K562 (cell line): ENCODE measurements at regions not wholly inside any gene's neighbourhood (a gene's known extent, or its start where the extent isn't known, plus 50 kb on each side); places are given as distances from the start of the nearest gene placed in this dataset.

Source experiments
- ATAC-seq: fragments of 200-7000 bp; cut with Tn5 transposase; 3 replicates; pipeline ENCODE4 v1.9.1; 2020; ENCODE audit warnings: moderate library complexity
- BruUV-seq: library from RNA; stranded (reverse); fragments of 400-500 nt; replicated peaks from 2 replicates; lab custom pipeline; 2021; lab: Mats Ljungman, UMichigan
- CTCF ChIA-PET: fragments of 300-600 bp; formaldehyde crosslinking; extraction: SDS; loops from one replicate; lab custom pipeline; 2021; ENCODE audit warnings: low intra/inter-chr PET ratio; lab: Yijun Ruan, JAX
- POLR2A ChIA-PET: fragments of 300-600, 350-650 bp; sonication (Branson Sonifier 250); formaldehyde crosslinking; extraction: SDS; loops from one replicate; lab custom pipeline; 2021; ENCODE audit warnings: antibody characterized with exemption, inconsistent platforms; lab: Yijun Ruan, JAX
- DNase-seq, 4 experiments: peaks; one replicate each; pipeline versions ENCODE4 v3.0.0 to v3.0.0-alpha.2; 2011 to 2018; ENCODE audit warnings: low spot score in 3 of 4, mixed read lengths in 3 of 4; ENCODE audit errors: extremely low read depth in 1 of 4
- FAIRE-seq: peaks from 2 replicates; lab custom pipeline; 2011; peaks lifted over from hg19 to GRCh38; lab: Jason Lieb, UNC
- H2AFZ ChIP-seq: 2 replicates; pipeline ENCODE4 v1.6.0; 2011; ENCODE audit warnings: low read depth, low read length, control low read depth, inconsistent platforms
- H3K27ac ChIP-seq: fragments of 200-600 bp; 3 replicates; pipeline ENCODE4 v1.8.0; 2011; ENCODE audit warnings: low read depth, mild to moderate bottlenecking, control low read depth, inconsistent platforms, low read length, moderate library complexity, mixed read lengths; ENCODE audit errors: extremely low read depth
- H3K27me3 ChIP-seq, 2 experiments: fragments of 300-600 bp in 1 of 2; 2 replicates in 1 of 2; 3 replicates in 1 of 2; pipeline versions ENCODE4 v1.6.0 to v1.8.0; 2011; ENCODE audit warnings: inconsistent platforms in 2 of 2, low read length in 2 of 2, mild to moderate bottlenecking in 1 of 2, mixed read lengths in 1 of 2, moderate library complexity in 1 of 2; ENCODE audit not compliant: control insufficient read depth in 2 of 2, insufficient read depth in 2 of 2
- H3K36me3 ChIP-seq: fragments of 300-600 bp; 3 replicates; pipeline ENCODE4 v1.8.0; 2011; ENCODE audit warnings: mild to moderate bottlenecking, low read length, inconsistent platforms; ENCODE audit not compliant: control insufficient read depth, insufficient read depth
- H3K4me1 ChIP-seq, 2 experiments: fragments of 200-600 bp in 1 of 2; replicated peaks in 1 of 2; 2 replicates in 1 of 2; 3 replicates in 1 of 2; pipeline versions ENCODE4 v1.5.1 to v1.8.0; 2011; ENCODE audit warnings: inconsistent platforms in 2 of 2, low read length in 2 of 2, mild to moderate bottlenecking in 1 of 2, mixed read lengths in 1 of 2, moderate library complexity in 1 of 2; ENCODE audit not compliant: control insufficient read depth in 2 of 2, insufficient read depth in 2 of 2
- H3K4me2 ChIP-seq: 2 replicates; pipeline ENCODE4 v1.6.1; 2011; ENCODE audit warnings: low read length, control low read depth, inconsistent platforms, mixed read lengths; ENCODE audit not compliant: insufficient read depth
- H3K4me3 ChIP-seq: fragments of 200-600 bp; sonication (generic), shearing (Covaris generic); 2 replicates; pipeline ENCODE4 v1.5.1; 2016; ENCODE audit warnings: control low read depth, inconsistent platforms
- H3K79me2 ChIP-seq: fragments of 200-600 bp; 3 replicates; pipeline ENCODE4 v1.8.0; 2011; ENCODE audit warnings: low read length, inconsistent platforms; ENCODE audit not compliant: control insufficient read depth, insufficient read depth
- H3K9ac ChIP-seq, 2 experiments: 2 replicates each; pipeline versions ENCODE4 v1.6.0 to v1.6.1; 2011; ENCODE audit warnings: low read depth in 2 of 2, low read length in 2 of 2, control low read depth in 1 of 2, inconsistent platforms in 1 of 2, mild to moderate bottlenecking in 1 of 2, mixed read lengths in 1 of 2; ENCODE audit not compliant: insufficient read depth in 1 of 2
- H3K9me1 ChIP-seq: one replicate; pipeline ENCODE4 v1.6.0; 2011; ENCODE audit warnings: inconsistent platforms, mild to moderate bottlenecking, low read length, moderate library complexity; ENCODE audit not compliant: control insufficient read depth, insufficient read depth
- H3K9me3 ChIP-seq: replicated peaks from 2 replicates; pipeline ENCODE4 v1.5.1; 2011; ENCODE audit warnings: low read depth, low read length, inconsistent platforms; ENCODE audit not compliant: control insufficient read depth, insufficient read depth
- H4K20me1 ChIP-seq: replicated peaks from 2 replicates; pipeline ENCODE4 v1.6.1; 2011; ENCODE audit warnings: low read length, inconsistent platforms, mixed read lengths; ENCODE audit not compliant: control insufficient read depth, insufficient read depth
- MTA1 ChIP-seq: fragments of 450-650 bp; IDR thresholded peaks from 2 replicates; pipeline ENCODE4 v1.6.1; 2017; ENCODE audit warnings: borderline replicate concordance
- NFYB ChIP-seq: IDR thresholded peaks from 2 replicates; pipeline ENCODE4 v1.6.1; 2011; ENCODE audit warnings: mild to moderate bottlenecking, moderate library complexity; ENCODE audit not compliant: insufficient read length; ENCODE audit errors: extremely low read depth
- RBM15 ChIP-seq: fragments of 200-400 bp; formaldehyde crosslinking; IDR thresholded peaks from 2 replicates; pipeline ENCODE4 v1.6.1; 2018; ENCODE audit warnings: mild to moderate bottlenecking, low read length, moderate library complexity; ENCODE audit not compliant: insufficient read depth
- ZNF644 ChIP-seq: fragments of 200-800 bp; sonication (Bioruptor generic); IDR thresholded peaks from 2 replicates; pipeline ENCODE4 v1.6.1; 2016; ENCODE audit warnings: low read depth, missing genetic modification characterization, missing compliant biosample characterization
- WGBS: fragments of 100-300 bp; shearing (Covaris generic); methylation state at CpG from one replicate; pipeline ENCODE4 v1.1.6; 2016; ENCODE audit warnings: low coverage, mixed read lengths; ENCODE audit not compliant: insufficient coverage; ENCODE audit errors: missing lambda C conversion rate; 5-methylcytosine and 5-hydroxymethylcytosine counted together
- in situ Hi-C: fragments of 300-500 bp; cut with MboI; formaldehyde crosslinking; loops from 4 replicates; pipeline ENCODE4 v1.15.0; 2018; ENCODE audit warnings: inconsistent platforms, mixed read lengths
- intact Hi-C: fragments of 100-400 bp; cut with micrococcal nuclease; formaldehyde crosslinking; loops from 2 replicates; pipeline ENCODE4 v1.14.2; 2022
- TF ChIP-seq, protein P1 (sequence below): sonication (generic); IDR thresholded peaks from 2 replicates; pipeline ENCODE4 v1.6.1; 2016
- TF ChIP-seq, protein P2 (sequence below): sonication (generic); formaldehyde crosslinking; IDR thresholded peaks from 2 replicates; pipeline ENCODE4 v1.8.0; 2022; ENCODE audit warnings: missing genetic modification reagents, mild to moderate bottlenecking, borderline replicate concordance
- TF ChIP-seq, protein P3 (sequence below): fragments of 450-650 bp; IDR thresholded peaks from 2 replicates; pipeline ENCODE4 v1.6.1; 2016; ENCODE audit warnings: borderline replicate concordance

DNA sequence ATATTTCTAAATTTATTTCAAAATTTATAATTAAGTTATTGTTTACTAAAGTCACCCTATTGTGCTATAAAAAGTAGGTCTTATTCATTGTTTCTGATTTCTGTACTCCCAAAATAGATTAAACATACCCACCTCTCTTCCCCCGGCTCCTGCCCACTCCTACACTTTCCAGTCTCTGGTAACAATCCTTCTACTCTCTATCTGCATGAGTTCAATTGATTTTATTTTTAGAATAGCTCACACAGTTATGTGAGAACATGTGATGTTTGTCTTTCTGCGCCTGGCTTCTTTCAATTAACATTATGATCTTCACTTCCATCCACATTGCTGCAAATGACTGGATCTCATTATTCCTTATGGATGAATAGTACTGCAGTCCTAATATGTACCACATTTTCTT is 269.3 kb downstream of the ACTRT1 start:
- Histone ChIP-seq H3K4me2 (no peak overlapping the region), H3K9me1 (no peaks in the 10 kb centered on the region), H3K27ac (no peak overlapping the region), H3K36me3 (no peaks in the 10 kb centered on the region), H3K9ac (no peak overlapping the region), H3K79me2 (no peaks in the 10 kb centered on the region), H3K27me3 (no peaks in the 10 kb centered on the region), H3K4me3 (no peak overlapping the region), H3K4me1 (no peaks in the 10 kb centered on the region), H4K20me1 (no peaks in the 10 kb centered on the region), H3K9me3 (no peaks in the 10 kb centered on the region), H2AFZ (no peak overlapping the region)
- CTCF ChIA-PET: no interaction called here
- BruUV-seq: no TSS peak
- in situ Hi-C loops: no loop called here
- FAIRE-seq (no peak), ATAC-seq (no peak), DNase-seq (no peak)
- 0% methylated on average over 2 of the region's 2 CpGs for WGBS
- intact Hi-C loops: no loop called here
- POLR2A ChIA-PET: no interaction called here
- TF ChIP-seq NFYB: no peak
- TF ChIP-seq RBM15: no peak
- TF ChIP-seq ZNF644 (tag): no peak
- no peak for TF ChIP-seq MTA1
- TF ChIP-seq, protein P1, sequence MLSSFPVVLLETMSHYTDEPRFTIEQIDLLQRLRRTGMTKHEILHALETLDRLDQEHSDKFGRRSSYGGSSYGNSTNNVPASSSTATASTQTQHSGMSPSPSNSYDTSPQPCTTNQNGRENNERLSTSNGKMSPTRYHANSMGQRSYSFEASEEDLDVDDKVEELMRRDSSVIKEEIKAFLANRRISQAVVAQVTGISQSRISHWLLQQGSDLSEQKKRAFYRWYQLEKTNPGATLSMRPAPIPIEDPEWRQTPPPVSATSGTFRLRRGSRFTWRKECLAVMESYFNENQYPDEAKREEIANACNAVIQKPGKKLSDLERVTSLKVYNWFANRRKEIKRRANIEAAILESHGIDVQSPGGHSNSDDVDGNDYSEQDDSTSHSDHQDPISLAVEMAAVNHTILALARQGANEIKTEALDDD: no peak
- TF ChIP-seq, protein P2, sequence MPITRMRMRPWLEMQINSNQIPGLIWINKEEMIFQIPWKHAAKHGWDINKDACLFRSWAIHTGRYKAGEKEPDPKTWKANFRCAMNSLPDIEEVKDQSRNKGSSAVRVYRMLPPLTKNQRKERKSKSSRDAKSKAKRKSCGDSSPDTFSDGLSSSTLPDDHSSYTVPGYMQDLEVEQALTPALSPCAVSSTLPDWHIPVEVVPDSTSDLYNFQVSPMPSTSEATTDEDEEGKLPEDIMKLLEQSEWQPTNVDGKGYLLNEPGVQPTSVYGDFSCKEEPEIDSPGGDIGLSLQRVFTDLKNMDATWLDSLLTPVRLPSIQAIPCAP (CRISPR knock-in tag): no peak
- TF ChIP-seq, protein P3, sequence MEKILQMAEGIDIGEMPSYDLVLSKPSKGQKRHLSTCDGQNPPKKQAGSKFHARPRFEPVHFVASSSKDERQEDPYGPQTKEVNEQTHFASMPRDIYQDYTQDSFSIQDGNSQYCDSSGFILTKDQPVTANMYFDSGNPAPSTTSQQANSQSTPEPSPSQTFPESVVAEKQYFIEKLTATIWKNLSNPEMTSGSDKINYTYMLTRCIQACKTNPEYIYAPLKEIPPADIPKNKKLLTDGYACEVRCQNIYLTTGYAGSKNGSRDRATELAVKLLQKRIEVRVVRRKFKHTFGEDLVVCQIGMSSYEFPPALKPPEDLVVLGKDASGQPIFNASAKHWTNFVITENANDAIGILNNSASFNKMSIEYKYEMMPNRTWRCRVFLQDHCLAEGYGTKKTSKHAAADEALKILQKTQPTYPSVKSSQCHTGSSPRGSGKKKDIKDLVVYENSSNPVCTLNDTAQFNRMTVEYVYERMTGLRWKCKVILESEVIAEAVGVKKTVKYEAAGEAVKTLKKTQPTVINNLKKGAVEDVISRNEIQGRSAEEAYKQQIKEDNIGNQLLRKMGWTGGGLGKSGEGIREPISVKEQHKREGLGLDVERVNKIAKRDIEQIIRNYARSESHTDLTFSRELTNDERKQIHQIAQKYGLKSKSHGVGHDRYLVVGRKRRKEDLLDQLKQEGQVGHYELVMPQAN: no peak
